HepG2 (cell line): ENCODE measurements at regions not wholly inside any gene's neighbourhood (a gene's known extent, or its start where the extent isn't known, plus 50 kb on each side); places are given as distances from the start of the nearest gene placed in this dataset.

Experiments used
- CERS6 ChIP-seq: sonication (generic); formaldehyde crosslinking; IDR thresholded peaks from 2 replicates; pipeline ENCODE4 v1.5.0; 2020; ENCODE audit warnings: missing genetic modification reagents
- ERF ChIP-seq: IDR thresholded peaks from 2 replicates; pipeline ENCODE4 v1.6.1; 2018; ENCODE audit warnings: missing biosample characterization, missing genetic modification reagents
- FOXK2 ChIP-seq: fragments of 450-650 bp; IDR thresholded peaks from 2 replicates; pipeline ENCODE4 v1.6.1; 2016
- GMEB2 ChIP-seq: IDR thresholded peaks from 2 replicates; pipeline ENCODE4 v1.6.1; 2016; ENCODE audit warnings: missing biosample characterization, missing genetic modification reagents, low read depth
- GZF1 ChIP-seq: sonication (generic); formaldehyde crosslinking; IDR thresholded peaks from 2 replicates; pipeline ENCODE4 v1.5.1; 2020; ENCODE audit warnings: mild to moderate bottlenecking, missing genetic modification reagents
- KLF13 ChIP-seq: sonication (generic); formaldehyde crosslinking; IDR thresholded peaks from 2 replicates; pipeline ENCODE4 v1.4.0; 2020; ENCODE audit warnings: mild to moderate bottlenecking, missing genetic modification reagents
- MLXIP ChIP-seq: sonication (generic); formaldehyde crosslinking; IDR thresholded peaks from 2 replicates; pipeline ENCODE4 v1.9.0; 2021; ENCODE audit warnings: missing genetic modification reagents, borderline replicate concordance
- PTBP1 ChIP-seq: fragments of 200-400 bp; formaldehyde crosslinking; IDR thresholded peaks from 2 replicates; pipeline ENCODE4 v1.6.1; 2018; ENCODE audit warnings: low read length, low read depth; ENCODE audit not compliant: poor library complexity, severe bottlenecking
- SALL1 ChIP-seq: sonication (generic); formaldehyde crosslinking; IDR thresholded peaks from 2 replicates; pipeline ENCODE4 v1.8.0; 2022; ENCODE audit warnings: mild to moderate bottlenecking, missing genetic modification reagents
- SAP130 ChIP-seq: IDR thresholded peaks from 2 replicates; pipeline ENCODE4 v1.6.1; 2016; ENCODE audit warnings: low read depth
- SUZ12 ChIP-seq: fragments of 150-350 bp; IDR thresholded peaks from 2 replicates; pipeline ENCODE4 v1.6.1; 2014; ENCODE audit warnings: low read depth, low read length
- UBTF ChIP-seq: sonication (generic); formaldehyde crosslinking; IDR thresholded peaks from 2 replicates; pipeline ENCODE4 v1.4.0; 2020; ENCODE audit warnings: mild to moderate bottlenecking, missing genetic modification reagents
- ZBTB42 ChIP-seq: sonication (generic); formaldehyde crosslinking; IDR thresholded peaks from 2 replicates; pipeline ENCODE4 v1.5.0; 2020; ENCODE audit warnings: mild to moderate bottlenecking, missing genetic modification reagents
- ZFP37 ChIP-seq: sonication (generic); formaldehyde crosslinking; IDR thresholded peaks from 2 replicates; pipeline ENCODE4 v1.4.0; 2020; ENCODE audit warnings: missing genetic modification reagents, borderline replicate concordance
- ZNF20 ChIP-seq: sonication (generic); formaldehyde crosslinking; IDR thresholded peaks from 2 replicates; pipeline ENCODE4 v1.4.0; 2020; ENCODE audit warnings: mild to moderate bottlenecking, moderate library complexity, missing genetic modification reagents
- ZNF24 ChIP-seq: fragments of 450-650 bp; IDR thresholded peaks from 2 replicates; pipeline ENCODE4 v1.6.1; 2017; ENCODE audit warnings: antibody characterized with exemption, mild to moderate bottlenecking
- ZNF256 ChIP-seq: sonication (generic); formaldehyde crosslinking; conservative IDR thresholded peaks from 2 replicates; pipeline ENCODE4 v1.4.0; 2020; ENCODE audit warnings: missing genetic modification reagents
- ZNF263 ChIP-seq: sonication (generic); formaldehyde crosslinking; IDR thresholded peaks from 2 replicates; pipeline ENCODE4 v1.4.0; 2020; ENCODE audit warnings: missing genetic modification reagents
- ZNF333 ChIP-seq: sonication (generic); formaldehyde crosslinking; IDR thresholded peaks from 2 replicates; pipeline ENCODE4 v1.4.0; 2020; ENCODE audit warnings: mild to moderate bottlenecking, missing genetic modification reagents, borderline replicate concordance
- ZNF839 ChIP-seq: sonication (generic); formaldehyde crosslinking; IDR thresholded peaks from 2 replicates; pipeline ENCODE4 v1.4.0; 2020; ENCODE audit warnings: missing genetic modification reagents, mild to moderate bottlenecking, borderline replicate concordance
- ZNF850 ChIP-seq: sonication (generic); formaldehyde crosslinking; conservative IDR thresholded peaks from 2 replicates; pipeline ENCODE4 v1.9.0; 2021; ENCODE audit warnings: mild to moderate bottlenecking, missing genetic modification reagents

GRCh38 chr3:11719406-11720303, 75.9 kb upstream of the VGLL4 start (continued):
- TF ChIP-seq SUZ12 (no peak), ERF (CRISPR knock-in tag) (no peak), ZBTB42 (CRISPR knock-in tag) (no peak), PTBP1 (no peak), GMEB2 (CRISPR knock-in tag) (0 out of 2 replicates have a peak, but pooled peaks have one; percentile 50), SAP130 (CRISPR knock-in tag) (peak; percentile 57), ZNF20 (CRISPR knock-in tag) (no peak), FOXK2 (no peak), UBTF (CRISPR knock-in tag) (peak; percentile 38; the same call in 1 of the 2 replicates), ZNF263 (CRISPR knock-in tag) (0 out of 2 replicates have a peak, but pooled peaks have one; percentile 17), GZF1 (no peak), ZNF850 (CRISPR knock-in tag) (no peak), ZNF256 (CRISPR knock-in tag) (no peak), ZNF839 (CRISPR knock-in tag) (no peak), KLF13 (CRISPR knock-in tag) (no peak), SALL1 (CRISPR knock-in tag) (peak; percentile 54; the same call in 1 of the 2 replicates), MLXIP (no peak), ZNF24 (no peak), ZFP37 (CRISPR knock-in tag) (no peak), CERS6 (CRISPR knock-in tag) (no peak), ZNF333 (CRISPR knock-in tag) (0 out of 2 replicates have a peak, but pooled peaks have one; percentile 29)
